ENCODE measurements at regions not wholly inside any gene's neighbourhood (a gene's known extent, or its start where the extent isn't known, plus 50 kb on each side); places are given as distances from the start of the nearest gene placed in this dataset.

GRCh38 chr7:155377838-155378579 is 79.9 kb upstream of the EN2 start:
- Histone ChIP-seq H2BK12ac (ENCODE audit: low read depth, low read length) (no peak overlapping the region), H2BK120ac (replicated peaks; ENCODE audit: low read depth, low read length) (no peak overlapping the region), H3K27me3 (replicated peaks in 1 of 4; ENCODE audit: control insufficient read depth in 3 of 4, extremely low read depth in 1 of 4, insufficient read depth in 3 of 4, low read length in 3 of 4) (peaks cover 98 to 100% (median 99%) of the 10 kb centered on the region in 4 experiments), H2BK5ac (ENCODE audit: low read depth, low read length) (no peak overlapping the region), H3K56ac (replicated peaks; ENCODE audit: insufficient read length, low read depth, low read length) (no peak overlapping the region), H3K9me3 (ENCODE audit: insufficient read depth in 2 of 2, low read depth in 1 of 2, low read length in 1 of 2) (no peaks in the 10 kb centered on the region; a peak in 1 of 4 replicates), H3K79me2 (ENCODE audit: control insufficient read depth in 1 of 2, insufficient read depth in 2 of 2, low read length in 2 of 2) (no peaks in the 10 kb centered on the region), H2AK5ac (ENCODE audit: low read depth, low read length) (no peak overlapping the region), H3K23me2 (ENCODE audit: low read depth, low read length) (peaks cover 3% of the 10 kb centered on the region), H2BK20ac (ENCODE audit: low read length) (no peak overlapping the region), H3K4ac (replicated peaks; ENCODE audit: insufficient read length, low read depth, low read length) (no peak overlapping the region), H4K91ac (replicated peaks; ENCODE audit: insufficient read length, low read length) (no peak overlapping the region), H2AFZ (ENCODE audit: low read length) (no peak overlapping the region), H3K23ac (ENCODE audit: insufficient read length) (no peak overlapping the region), H4K5ac (ENCODE audit: insufficient read length, low read depth, low read length) (no peak overlapping the region), H3K27ac (ENCODE audit: low read depth, low read length) (no peak overlapping the region), H3K18ac (ENCODE audit: extremely low read depth, low read length) (no peak overlapping the region; the same call in 1 of the 2 replicates), H3K14ac (ENCODE audit: insufficient read length) (no peak overlapping the region), H3K79me1 (ENCODE audit: low read depth, low read length) (no peaks in the 10 kb centered on the region), H2BK15ac (ENCODE audit: low read length) (no peak overlapping the region), H3K4me3 (ENCODE audit: extremely low read depth in 1 of 4, insufficient read depth in 2 of 4, low read depth in 3 of 4, low read length in 4 of 4) (no peak overlapping the region; a peak in 1 of 8 replicates), H4K8ac (ENCODE audit: extremely low read depth, insufficient read depth, low read length) (0 out of 2 replicates have a peak overlapping the region, but pooled peaks have one; percentile 53), H3K4me2 (ENCODE audit: insufficient read depth in 1 of 2, low read depth in 2 of 2, low read length in 2 of 2) (peak overlapping the region in 1 of 2 experiments; percentile 25; a peak in 2 of 4 replicates), H3K9ac (replicated peaks in 1 of 4; ENCODE audit: extremely low read depth in 1 of 4, low read depth in 3 of 4, low read length in 3 of 4) (no peak overlapping the region), H4K20me1 (replicated peaks in 1 of 2; ENCODE audit: control insufficient read depth in 1 of 2, insufficient read depth in 2 of 2, low read length in 2 of 2) (peaks cover 38 to 44% of the 10 kb centered on the region in 2 experiments), H3K4me1 (replicated peaks in 1 of 4; ENCODE audit: control insufficient read depth in 3 of 4, insufficient read depth in 4 of 4, low read length in 3 of 4) (peaks cover 0 to 30% (median 14%) of the 10 kb centered on the region in 4 experiments; a peak in 5 of 7 replicates), H3K36me3 (ENCODE audit: control insufficient read depth in 2 of 4, insufficient read depth in 4 of 4, low read length in 3 of 4) (peaks cover 0 to 6% (median 0%) of the 10 kb centered on the region in 4 experiments; a peak in 1 of 8 replicates)
- FAIRE-seq, result no peak
- DNase-seq (ENCODE audit: low read depth in 1 of 2, low spot score in 2 of 2), result peak in 1 of 2 experiments; percentile 69
- ChIA-PET CTCF (ENCODE audit: partially characterized antibody) (interaction anchor here (0.8 to 6.3 kb wide), 13 partner anchors 9 to 165 kb away, joined by 3 to 81 read pairs (median 5); no protein-coding TSS in a partner anchor), POLR2A (ENCODE audit: partially characterized antibody) (interaction anchor here (0.6 to 1.5 kb wide), 2 partner anchors 75 to 1221 kb away, joined by 4 read pairs; no protein-coding TSS in a partner anchor)
- 3% methylated on average over 28 of the region's 45 CpGs; no CpG with 5 or more reads in 1 of the 2 experiments for WGBS, 2 experiments (ENCODE audit: extremely low coverage in 1 of 2, insufficient coverage in 1 of 2, insufficient read length in 1 of 2, insufficient replicate concordance in 2 of 2, low coverage in 1 of 2, low lambda C conversion rate in 2 of 2, missing lambda C conversion rate in 1 of 2)
- TF ChIP-seq CTBP2 (IDR thresholded peaks at IDR 0.05; ENCODE audit: borderline replicate concordance, insufficient read depth, insufficient read length, low read length) (peak; percentile 67), JUND (IDR thresholded peaks at IDR 0.05; ENCODE audit: low read length) (no peak), POLR2A (IDR thresholded peaks at IDR 0.05; ENCODE audit: control extremely low read depth in 1 of 2, low read depth in 2 of 2, low read length in 2 of 2) (no peak), CBX8 (IDR thresholded peaks at IDR 0.05; ENCODE audit: borderline replicate concordance, low read depth, low read length) (peak; percentile 68; the same call in 1 of the 2 replicates), EZH2 (IDR thresholded peaks at IDR 0.05; ENCODE audit: low read depth, low read length, severe bottlenecking) (peak; percentile 100), SUZ12 (IDR thresholded peaks at IDR 0.05; ENCODE audit: low read length) (peak; percentile 100), RNF2 (IDR thresholded peaks at IDR 0.05; ENCODE audit: borderline replicate concordance, low read depth, low read length, missing control alignments, poor library complexity, severe bottlenecking) (peak; percentile 98)
